ENCODE measurements at regions not wholly inside any gene's neighbourhood (a gene's known extent, or its start where the extent isn't known, plus 50 kb on each side); places are given as distances from the start of the nearest gene placed in this dataset.
A peak's percentile ranks its signal among the peaks of the same experiment; 100 is the strongest.

DNA sequence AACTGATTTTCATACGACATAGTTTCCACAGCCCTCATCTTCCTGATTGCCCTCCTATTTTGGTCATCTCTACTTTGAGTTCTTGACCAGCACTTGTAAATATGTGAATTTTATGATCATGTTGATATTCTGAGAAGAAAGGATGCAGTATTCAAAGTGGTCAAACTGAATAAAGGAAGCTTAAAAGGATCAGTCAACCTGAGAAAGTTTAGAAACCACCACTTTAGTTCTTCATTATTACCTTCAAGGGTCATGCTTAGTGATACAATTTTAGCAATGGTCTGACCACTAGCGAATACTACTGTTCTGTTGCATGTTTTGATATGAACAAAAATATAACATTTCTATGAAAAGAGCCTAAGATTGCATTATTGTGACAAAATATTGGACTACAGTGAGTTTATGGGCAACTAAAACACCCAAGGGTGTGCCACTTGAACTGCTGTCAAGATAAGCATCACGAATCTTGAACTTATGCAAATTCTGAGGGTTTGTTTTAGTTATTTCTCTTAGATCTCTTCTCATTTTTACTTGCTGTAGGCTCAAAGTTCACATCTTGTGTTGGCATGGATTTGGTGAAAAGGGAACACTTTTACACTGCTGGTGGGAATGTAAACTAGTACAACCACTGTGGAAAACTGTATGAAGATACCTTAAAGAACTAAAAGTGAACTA, 247.7 kb downstream of the IPMK start:
- H3K4me3 ChIP-seq (ENCODE audit: low read depth, low read length): no peak overlapping the region
- TF ChIP-seq, protein P1, sequence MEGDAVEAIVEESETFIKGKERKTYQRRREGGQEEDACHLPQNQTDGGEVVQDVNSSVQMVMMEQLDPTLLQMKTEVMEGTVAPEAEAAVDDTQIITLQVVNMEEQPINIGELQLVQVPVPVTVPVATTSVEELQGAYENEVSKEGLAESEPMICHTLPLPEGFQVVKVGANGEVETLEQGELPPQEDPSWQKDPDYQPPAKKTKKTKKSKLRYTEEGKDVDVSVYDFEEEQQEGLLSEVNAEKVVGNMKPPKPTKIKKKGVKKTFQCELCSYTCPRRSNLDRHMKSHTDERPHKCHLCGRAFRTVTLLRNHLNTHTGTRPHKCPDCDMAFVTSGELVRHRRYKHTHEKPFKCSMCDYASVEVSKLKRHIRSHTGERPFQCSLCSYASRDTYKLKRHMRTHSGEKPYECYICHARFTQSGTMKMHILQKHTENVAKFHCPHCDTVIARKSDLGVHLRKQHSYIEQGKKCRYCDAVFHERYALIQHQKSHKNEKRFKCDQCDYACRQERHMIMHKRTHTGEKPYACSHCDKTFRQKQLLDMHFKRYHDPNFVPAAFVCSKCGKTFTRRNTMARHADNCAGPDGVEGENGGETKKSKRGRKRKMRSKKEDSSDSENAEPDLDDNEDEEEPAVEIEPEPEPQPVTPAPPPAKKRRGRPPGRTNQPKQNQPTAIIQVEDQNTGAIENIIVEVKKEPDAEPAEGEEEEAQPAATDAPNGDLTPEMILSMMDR (conservative IDR thresholded peaks at IDR 0.05; ENCODE audit: low read depth, low read length): no peak
- no peak for DNase-seq (ENCODE audit: low read depth)

GRCh38 chr10:58017719-58018367, 249.9 kb downstream of the IPMK start:
- H3K4me3 ChIP-seq (ENCODE audit: low read depth, low read length): no peak overlapping the region
- no peak for DNase-seq (ENCODE audit: low read depth)
- TF ChIP-seq, protein P1 (conservative IDR thresholded peaks at IDR 0.05; ENCODE audit: low read depth, low read length): peak; percentile 26

DNA sequence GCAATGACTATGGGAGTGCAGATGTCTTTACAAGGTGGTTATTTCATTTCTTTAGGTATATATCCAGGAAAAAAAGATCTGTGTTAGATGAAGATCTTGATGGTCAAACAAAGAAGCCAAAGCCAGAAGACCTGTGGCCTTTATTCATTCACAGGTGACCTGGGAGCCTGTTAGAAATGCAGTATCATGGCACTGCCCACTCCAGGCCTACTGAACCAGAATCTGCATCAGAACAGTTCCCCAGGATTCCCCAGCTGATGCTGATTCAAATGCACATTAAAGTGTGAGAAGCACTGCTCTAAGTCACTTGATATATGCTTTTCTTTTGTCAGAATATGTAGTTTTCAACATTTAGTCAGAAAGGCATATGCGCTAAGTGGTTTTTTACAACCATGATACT, 251.1 kb downstream of the IPMK start:
- no peak overlapping the region for H3K4me3 ChIP-seq (ENCODE audit: low read depth, low read length)
- no peak for DNase-seq (ENCODE audit: low read depth)
- TF ChIP-seq, protein P1 (conservative IDR thresholded peaks at IDR 0.05; ENCODE audit: low read depth, low read length): no peak

DNA sequence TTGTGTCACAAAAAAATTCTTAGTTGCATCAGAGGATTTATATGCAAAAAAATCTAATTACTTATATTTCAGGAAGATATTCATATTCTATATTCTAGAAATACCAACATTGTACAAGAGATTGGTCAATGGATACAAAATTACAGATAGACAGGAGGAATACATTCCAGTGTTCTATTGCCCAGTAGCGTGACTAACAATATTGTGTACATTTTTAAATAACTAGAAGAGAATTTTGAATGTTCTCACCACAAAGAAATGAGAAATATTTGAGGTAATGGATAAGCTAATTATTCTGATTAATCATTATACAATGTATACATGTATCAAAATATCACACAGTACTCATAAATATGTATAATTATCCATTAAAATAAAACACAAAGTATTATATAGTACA, 253.3 kb downstream of the IPMK start:
- H3K4me3 ChIP-seq (ENCODE audit: low read depth, low read length): no peak overlapping the region
- DNase-seq (ENCODE audit: low read depth): no peak
- TF ChIP-seq, protein P1 (conservative IDR thresholded peaks at IDR 0.05; ENCODE audit: low read depth, low read length): no peak

DNA sequence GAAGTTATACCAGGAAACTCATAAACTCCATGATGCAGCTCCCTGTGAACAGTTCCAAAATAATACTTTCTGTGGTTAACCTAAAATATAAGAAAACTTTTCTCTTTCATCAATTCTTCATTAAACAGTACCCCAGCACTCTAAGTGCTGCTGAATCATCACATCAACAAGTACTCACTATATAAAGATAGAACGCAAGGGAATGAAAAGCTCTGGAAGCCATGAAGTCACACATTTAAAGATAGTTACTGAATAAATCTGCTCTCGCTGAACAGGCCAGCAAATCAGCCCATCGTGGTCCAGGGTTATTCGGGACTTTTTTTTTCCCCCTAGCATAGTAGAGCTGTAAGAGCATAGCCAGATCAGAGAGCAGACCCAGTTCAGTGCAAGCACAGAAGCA, 254.3 kb downstream of the IPMK start:
- no peak for DNase-seq (ENCODE audit: low read depth)
- H3K4me3 ChIP-seq (ENCODE audit: low read depth, low read length): no peak overlapping the region
- TF ChIP-seq, protein P1 (conservative IDR thresholded peaks at IDR 0.05; ENCODE audit: low read depth, low read length): no peak

DNA sequence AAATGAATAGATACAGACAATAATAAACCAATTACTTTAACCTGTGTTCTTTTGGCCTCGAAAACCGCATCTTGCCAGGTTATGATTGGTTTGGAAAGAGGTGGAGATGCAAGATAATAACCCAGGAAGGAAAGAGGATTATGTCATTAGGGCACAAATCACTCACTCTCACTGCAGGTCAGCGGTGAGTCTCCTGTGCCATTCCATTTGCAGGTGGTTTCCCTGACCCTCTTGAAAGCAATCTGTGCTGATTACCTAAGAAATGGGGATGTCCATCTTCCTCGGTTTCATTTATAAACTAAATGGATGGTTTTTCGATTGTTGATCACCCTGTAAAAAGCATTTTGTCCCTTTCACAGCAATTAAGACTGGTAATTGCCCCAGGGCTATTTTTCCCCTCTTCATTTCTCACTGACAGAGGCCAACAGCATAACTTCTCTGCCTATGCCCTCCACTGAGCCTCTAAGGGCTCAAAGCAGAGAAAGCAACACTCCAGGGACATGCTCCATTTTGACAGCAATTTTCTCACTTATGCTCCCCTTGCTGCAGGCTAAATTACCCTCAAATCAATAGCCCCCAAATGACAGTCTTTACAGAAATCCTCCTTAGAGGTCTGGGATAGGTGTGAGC, 257.5 kb downstream of the IPMK start:
- no peak overlapping the region for H3K4me3 ChIP-seq (ENCODE audit: low read depth, low read length)
- DNase-seq (ENCODE audit: low read depth): no peak
- TF ChIP-seq, protein P1 (conservative IDR thresholded peaks at IDR 0.05; ENCODE audit: low read depth, low read length): no peak

All from epithelial cell of proximal tubule (primary cell).